DMS153 treated with DMSO at 0.1 percent for 48 hours (cell line): ENCODE measurements at regions not wholly inside any gene's neighbourhood (a gene's known extent, or its start where the extent isn't known, plus 50 kb on each side); places are given as distances from the start of the nearest gene placed in this dataset.

Experiments
- DNase-seq: peaks from one replicate; lab custom pipeline; 2025; ENCODE audit not compliant: unreplicated experiment; lab: John Stamatoyannopoulos, UW

GRCh38 chr12:64998371-64999147 lies 122.5 kb downstream of the WIF1 start:
- DNase-seq: no peak

GRCh38 chr12:64999148-64999425 lies 122.0 kb downstream of the WIF1 start:
- no peak for DNase-seq
